MM.1S (cell line): ENCODE measurements at regions not wholly inside any gene's neighbourhood (a gene's known extent, or its start where the extent isn't known, plus 50 kb on each side); places are given as distances from the start of the nearest gene placed in this dataset.

Experiments used
- DNase-seq: peaks from one replicate; pipeline ENCODE4 v3.0.0-alpha.2; 2015
- H2AFZ ChIP-seq: fragments of 300-600 bp; sonication (generic); 2 replicates; pipeline ENCODE4 v1.6.0; 2016; ENCODE audit warnings: antibody characterized with exemption, low read length
- H3F3A ChIP-seq: fragments of 300-600 bp; sonication (generic); 2 replicates; pipeline ENCODE4 v1.6.1; 2016; ENCODE audit warnings: mild to moderate bottlenecking, antibody characterized with exemption, low read length, moderate library complexity, mixed read lengths; ENCODE audit not compliant: insufficient read depth
- H3K27ac ChIP-seq: fragments of 300-600 bp; sonication (generic); 2 replicates; pipeline ENCODE4 v1.5.1; 2016; ENCODE audit warnings: mild to moderate bottlenecking, low read length
- H3K27me3 ChIP-seq: fragments of 300-600 bp; sonication (generic); replicated peaks from 2 replicates; pipeline ENCODE4 v1.6.0; 2016; ENCODE audit warnings: low read length; ENCODE audit not compliant: insufficient read depth
- H3K36me3 ChIP-seq: fragments of 300-600 bp; sonication (generic); replicated peaks from 2 replicates; pipeline ENCODE4 v1.6.1; 2016; ENCODE audit warnings: mild to moderate bottlenecking, low read length, mixed read lengths; ENCODE audit not compliant: insufficient read depth
- H3K4me1 ChIP-seq: fragments of 300-600 bp; sonication (generic); 2 replicates; pipeline ENCODE4 v1.6.1; 2016; ENCODE audit warnings: low read length, mixed read lengths
- H3K4me2 ChIP-seq: fragments of 300-600 bp; sonication (generic); 2 replicates; pipeline ENCODE4 v1.6.0; 2016; ENCODE audit warnings: low read depth, low read length
- H3K4me3 ChIP-seq: fragments of 300-600 bp; sonication (generic); 2 replicates; pipeline ENCODE4 v1.5.1; 2016; ENCODE audit warnings: low read length, mixed read lengths
- H3K79me2 ChIP-seq: fragments of 300-600 bp; sonication (generic); 2 replicates; pipeline ENCODE4 v1.6.1; 2016; ENCODE audit warnings: mixed run types, low read length, mixed read lengths
- H3K9ac ChIP-seq: fragments of 300-600 bp; sonication (generic); 2 replicates; pipeline ENCODE4 v1.6.1; 2016; ENCODE audit warnings: low read length, mixed read lengths
- H3K9me2 ChIP-seq: fragments of 300-600 bp; sonication (generic); replicated peaks from 2 replicates; pipeline ENCODE4 v1.6.1; 2016; ENCODE audit warnings: mild to moderate bottlenecking, low read length, mixed read lengths; ENCODE audit not compliant: insufficient read depth
- H3K9me3 ChIP-seq: fragments of 300-600 bp; sonication (generic); replicated peaks from 2 replicates; pipeline ENCODE4 v1.6.1; 2016; ENCODE audit warnings: mild to moderate bottlenecking, low read length, mixed read lengths; ENCODE audit not compliant: insufficient read depth
- H4K20me1 ChIP-seq: fragments of 300-600 bp; sonication (generic); 2 replicates; pipeline ENCODE4 v1.6.1; 2016; ENCODE audit warnings: mild to moderate bottlenecking, low read length, moderate library complexity, mixed read lengths; ENCODE audit not compliant: insufficient read depth
- CTCF ChIP-seq: fragments of 300-600 bp; sonication (generic); IDR thresholded peaks from 2 replicates; pipeline ENCODE4 v1.5.1; 2016; ENCODE audit warnings: antibody characterized with exemption, low read length, mixed read lengths
- EZH2 ChIP-seq: fragments of 300-600 bp; sonication (generic); optimal IDR thresholded peaks from 2 replicates; pipeline ENCODE3; 2017; ENCODE audit warnings: low read depth, mild to moderate bottlenecking, antibody characterized with exemption, low read length, mixed read lengths
- EZH2phosphoT487 ChIP-seq: fragments of 300-600 bp; sonication (generic); IDR thresholded peaks from 2 replicates; pipeline ENCODE4 v1.6.1; 2018; ENCODE audit warnings: antibody characterized with exemption, low read length

GRCh38 chr10:133028956-133029355, 58.8 kb upstream of the ADGRA1 start:
- H3F3A ChIP-seq: no peaks in the 10 kb centered on the region
- no peak overlapping the region for H2AFZ ChIP-seq
- DNase-seq: no peak
- H3K9me2 ChIP-seq: no peaks in the 10 kb centered on the region
- H3K79me2 ChIP-seq: no peaks in the 10 kb centered on the region
- no peak overlapping the region for H3K27ac ChIP-seq
- no peak overlapping the region for H3K9ac ChIP-seq
- H3K4me1 ChIP-seq: no peaks in the 10 kb centered on the region
- H3K4me2 ChIP-seq: no peak overlapping the region
- peaks cover 67% of the 10 kb centered on the region for H3K27me3 ChIP-seq
- H3K4me3 ChIP-seq: no peak overlapping the region
- no peaks in the 10 kb centered on the region for H4K20me1 ChIP-seq
- H3K36me3 ChIP-seq: no peaks in the 10 kb centered on the region
- H3K9me3 ChIP-seq: no peaks in the 10 kb centered on the region
- TF ChIP-seq CTCF: no peak
- no peak for TF ChIP-seq EZH2phosphoT487
- TF ChIP-seq EZH2: no peak

DNA sequence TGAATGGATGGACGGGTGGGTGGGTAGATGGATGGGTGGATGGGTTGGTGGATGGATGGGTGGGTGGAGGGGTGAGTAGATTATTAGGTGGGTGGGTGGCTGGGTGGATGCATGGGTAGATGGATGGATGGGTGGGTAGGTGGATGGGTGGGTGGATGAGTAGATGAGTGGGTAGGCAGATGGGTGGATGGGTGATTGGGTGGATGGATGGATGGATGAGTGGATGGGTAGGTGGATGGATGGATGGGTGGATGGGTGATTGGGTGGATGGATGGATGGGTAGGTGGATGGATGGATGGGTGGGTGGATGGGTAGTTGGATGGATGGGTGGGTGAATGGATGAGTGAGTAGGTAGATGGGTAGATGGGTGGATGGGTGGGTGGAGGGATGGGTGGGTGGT, 59.6 kb upstream of the ADGRA1 start:
- Histone ChIP-seq H3K9me2 (no peaks in the 10 kb centered on the region), H3K9ac (no peak overlapping the region), H3K36me3 (no peaks in the 10 kb centered on the region), H3K27ac (no peak overlapping the region), H4K20me1 (no peaks in the 10 kb centered on the region), H3K4me3 (no peak overlapping the region), H3K27me3 (peaks cover 66% of the 10 kb centered on the region), H3K4me2 (no peak overlapping the region), H3F3A (no peaks in the 10 kb centered on the region), H3K4me1 (no peaks in the 10 kb centered on the region), H3K9me3 (no peaks in the 10 kb centered on the region), H2AFZ (no peak overlapping the region), H3K79me2 (no peaks in the 10 kb centered on the region)
- TF ChIP-seq EZH2 (no peak), EZH2phosphoT487 (no peak), CTCF (no peak)
- no peak for DNase-seq

- Histone ChIP-seq H3K4me2 (no peak overlapping the region), H3K36me3 (no peaks in the 10 kb centered on the region), H3K79me2 (no peaks in the 10 kb centered on the region), H3K27me3 (peaks cover 67% of the 10 kb centered on the region), H3F3A (no peaks in the 10 kb centered on the region), H3K9me3 (no peaks in the 10 kb centered on the region), H3K9ac (no peak overlapping the region), H2AFZ (no peak overlapping the region), H3K9me2 (no peaks in the 10 kb centered on the region), H3K4me1 (no peaks in the 10 kb centered on the region), H4K20me1 (no peaks in the 10 kb centered on the region), H3K27ac (no peak overlapping the region), H3K4me3 (no peak overlapping the region)
- no peak for DNase-seq
- no peak for TF ChIP-seq EZH2
- no peak for TF ChIP-seq EZH2phosphoT487
- TF ChIP-seq CTCF: no peak
Observed at GRCh38 chr10:133027482-133027881, 60.2 kb upstream of the ADGRA1 start.
